UCSD-AML1 (cell line): ENCODE measurements at regions not wholly inside any gene's neighbourhood (a gene's known extent, or its start where the extent isn't known, plus 50 kb on each side); places are given as distances from the start of the nearest gene placed in this dataset.

Experiments
- DNase-seq: peaks from one replicate; lab custom pipeline; 2025; ENCODE audit not compliant: unreplicated experiment; lab: John Stamatoyannopoulos, UW

- no peak for DNase-seq
Measured at GRCh38 chr2:164103271-164103670, 367.5 kb upstream of the FIGN start.

DNA sequence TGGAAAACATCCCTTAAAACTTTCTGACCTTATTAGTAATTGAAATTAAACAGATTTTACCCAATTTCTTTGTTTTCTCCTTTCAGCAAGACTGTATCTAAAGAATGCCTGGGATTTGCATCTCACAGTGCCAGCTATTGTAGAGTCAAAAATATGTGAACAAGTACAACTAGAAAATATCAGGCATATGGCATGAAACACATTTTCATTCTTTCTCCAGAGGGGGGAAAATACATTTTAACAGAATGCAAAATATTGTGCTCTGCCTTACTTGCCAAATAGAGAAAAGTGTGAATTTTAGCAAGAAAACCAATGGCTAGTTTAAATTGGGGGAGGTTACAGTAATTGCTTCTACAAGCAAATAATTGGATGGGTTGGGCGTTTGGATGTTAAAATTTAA, 366.6 kb upstream of the FIGN start:
- DNase-seq = no peak

GRCh38 chr2:164091673-164092072, 355.9 kb upstream of the FIGN start:
- no peak for DNase-seq

DNA sequence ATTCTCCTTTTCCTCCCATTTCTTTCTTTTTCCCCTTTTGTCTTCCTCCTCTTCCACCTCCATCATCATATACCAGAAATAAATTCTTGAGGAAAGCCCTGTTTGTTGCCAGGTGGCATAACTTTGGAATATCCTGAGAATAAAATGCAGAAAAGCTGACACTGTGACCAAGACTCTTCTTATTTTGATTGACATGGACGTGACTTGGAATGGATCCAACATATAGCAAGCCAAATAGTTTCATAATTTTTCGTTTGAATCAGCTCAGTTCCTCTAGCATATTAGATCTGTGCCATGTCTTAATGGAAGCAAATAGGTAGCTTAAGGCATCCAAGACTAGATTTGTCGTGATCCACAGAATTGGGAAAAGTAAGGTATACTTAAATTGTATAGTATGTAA, 354.7 kb upstream of the FIGN start:
- DNase-seq = no peak

DNA sequence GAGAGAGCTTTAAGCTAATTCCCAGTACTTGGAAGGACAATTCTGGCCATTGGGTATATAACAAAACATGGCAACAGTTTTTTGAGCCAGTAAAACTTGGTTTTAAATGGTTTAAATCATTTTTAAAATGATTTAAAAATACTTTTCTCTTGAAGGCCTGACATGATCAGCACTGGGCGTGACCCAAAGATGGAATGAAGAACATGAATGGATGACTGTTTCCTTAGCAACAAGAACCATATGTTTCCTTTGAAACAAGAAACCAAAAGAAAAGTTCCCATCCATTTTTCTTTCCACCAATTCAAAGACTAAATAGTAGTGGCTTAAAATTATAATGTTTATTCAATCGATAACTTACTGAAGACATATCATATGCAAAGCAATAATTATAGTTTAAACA, 348.3 kb upstream of the FIGN start:
- DNase-seq = no peak

- DNase-seq = no peak
Measured at GRCh38 chr2:164080486-164080885, 344.7 kb upstream of the FIGN start.

DNA sequence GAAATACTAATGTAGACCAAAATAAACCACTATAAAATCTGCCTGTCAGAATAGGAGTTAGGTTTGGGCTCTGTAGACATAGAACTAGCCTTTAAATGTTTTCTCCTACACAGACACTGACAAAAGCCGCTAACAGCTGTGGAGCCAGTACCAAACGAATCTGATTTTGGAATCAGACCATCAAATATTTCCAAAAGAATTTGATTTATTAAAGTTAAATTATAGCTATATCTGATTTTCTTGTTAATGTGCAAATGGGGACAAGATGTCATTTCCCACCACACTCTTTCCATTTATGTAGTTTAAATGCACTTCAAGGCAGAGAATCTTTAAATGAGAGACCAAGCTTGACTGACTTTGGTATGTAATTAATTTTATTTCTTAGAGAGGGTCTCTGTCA, 343.4 kb upstream of the FIGN start:
- no peak for DNase-seq

DNA sequence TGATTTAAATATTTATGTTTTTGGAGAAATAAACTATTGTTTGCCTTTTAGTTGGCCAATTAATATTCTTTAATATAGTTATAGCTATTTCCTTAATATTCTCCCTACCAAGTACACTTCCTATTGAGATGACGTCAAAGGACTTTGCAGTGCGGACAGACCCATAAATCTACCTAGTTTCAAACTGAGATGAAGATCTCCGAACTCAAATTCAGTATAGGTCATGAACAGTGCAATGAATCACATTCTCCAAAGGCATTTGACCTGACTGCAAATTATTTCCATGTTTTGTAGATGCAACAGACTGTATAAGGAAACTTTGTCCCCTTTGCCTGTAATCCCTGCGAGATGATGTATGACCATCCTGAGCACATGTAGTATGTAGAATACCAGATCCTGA, 342.6 kb upstream of the FIGN start:
- no peak for DNase-seq

DNA sequence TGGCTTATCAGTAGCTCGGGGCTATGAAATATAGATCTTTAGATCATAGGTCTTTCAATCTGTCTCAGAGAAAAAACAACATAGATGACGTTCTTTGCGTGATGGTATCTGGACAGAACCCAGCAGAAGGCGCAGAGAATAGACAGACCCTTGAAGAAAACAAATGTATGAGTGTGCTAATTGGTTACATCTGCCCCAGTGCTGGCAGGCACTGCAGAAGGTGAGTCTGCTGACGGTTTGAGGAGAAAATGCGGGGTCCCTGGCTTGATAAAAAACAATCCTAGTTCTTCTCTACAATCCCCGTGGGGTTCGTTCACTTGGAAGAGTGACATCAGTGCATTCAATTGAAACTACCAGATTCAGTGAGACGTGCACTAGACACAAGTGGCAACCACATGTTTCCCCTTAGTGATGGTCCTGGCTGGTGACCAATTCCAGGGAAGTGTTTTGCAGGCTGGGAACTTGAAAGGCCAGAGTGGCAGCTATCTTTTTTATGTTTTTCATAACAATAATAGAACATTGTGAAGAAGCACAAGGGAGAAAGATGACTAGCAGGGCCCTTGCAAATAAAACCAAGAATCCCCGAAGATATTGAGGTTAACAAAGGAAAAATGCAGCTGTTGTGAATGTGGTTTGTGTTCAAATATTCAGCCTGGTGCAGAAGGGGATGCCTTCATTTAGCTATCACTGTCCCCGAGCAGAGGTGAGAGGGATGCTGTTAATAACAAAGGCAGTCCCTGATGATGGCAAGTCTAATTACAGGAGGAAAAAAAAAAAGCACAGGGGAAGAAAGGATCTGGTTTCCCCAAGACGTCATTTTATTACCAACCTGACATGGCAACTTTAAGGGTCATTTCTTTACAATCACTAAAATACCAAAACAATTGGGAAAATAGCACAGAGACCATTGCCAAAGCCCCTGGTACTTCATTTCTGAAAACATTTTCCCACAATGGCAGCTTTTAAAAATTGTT, 337.6 kb upstream of the FIGN start:
- no peak for DNase-seq

- no peak for DNase-seq
Measured at GRCh38 chr2:164069540-164069939, 333.7 kb upstream of the FIGN start.

GRCh38 chr2:164068063-164068462, 332.3 kb upstream of the FIGN start:
- DNase-seq = no peak

- DNase-seq = no peak
Measured at GRCh38 chr2:164066095-164066494, 330.3 kb upstream of the FIGN start.

DNA sequence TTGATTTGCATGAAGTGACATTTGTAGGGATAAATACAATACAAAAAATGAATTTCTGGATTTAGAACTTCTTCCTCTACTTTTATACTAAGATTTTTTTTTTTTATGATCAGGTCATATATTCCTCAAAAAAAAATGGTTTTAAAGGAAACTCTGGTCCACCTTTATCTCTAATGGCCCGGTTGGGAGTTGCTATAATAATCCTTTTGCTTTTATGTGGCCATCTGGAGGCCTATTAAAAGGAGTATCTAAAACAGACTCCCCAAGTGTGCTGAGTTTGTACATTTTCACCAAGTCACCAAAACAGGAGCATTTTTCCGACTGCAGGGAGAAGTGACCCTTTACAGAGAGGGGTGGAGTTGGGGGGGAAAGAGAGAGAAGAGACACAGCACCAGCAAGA, 329.2 kb upstream of the FIGN start:
- no peak for DNase-seq

DNA sequence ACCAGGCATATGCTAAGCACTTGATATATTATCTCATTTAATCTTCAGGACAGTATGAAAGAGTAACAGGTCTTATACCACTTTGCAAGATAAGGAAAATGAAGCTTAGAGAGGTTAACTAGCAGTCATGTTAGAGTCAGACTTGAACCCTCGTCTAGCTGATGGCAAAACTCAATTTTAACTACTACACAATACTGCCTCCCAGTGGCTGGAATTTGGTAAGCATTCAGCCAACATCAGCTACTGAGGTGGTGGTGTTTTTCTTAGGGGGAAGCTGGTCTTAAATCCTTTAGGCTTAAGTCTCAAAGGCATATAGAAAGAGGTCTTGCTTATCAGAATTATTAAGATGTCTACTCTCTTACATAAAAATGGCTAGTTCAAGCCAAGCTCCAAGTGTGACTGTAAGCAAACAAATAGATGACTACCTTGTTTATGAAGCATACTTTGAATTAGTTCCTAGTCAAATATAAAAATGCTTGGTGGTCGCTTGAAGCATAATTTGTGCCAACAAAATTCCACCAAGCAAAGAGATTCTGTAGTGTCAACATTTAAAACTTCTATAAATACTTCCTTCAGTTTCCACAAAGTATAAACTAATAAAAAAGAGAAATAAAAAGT, 325.4 kb upstream of the FIGN start:
- DNase-seq = peak; percentile 4

DNA sequence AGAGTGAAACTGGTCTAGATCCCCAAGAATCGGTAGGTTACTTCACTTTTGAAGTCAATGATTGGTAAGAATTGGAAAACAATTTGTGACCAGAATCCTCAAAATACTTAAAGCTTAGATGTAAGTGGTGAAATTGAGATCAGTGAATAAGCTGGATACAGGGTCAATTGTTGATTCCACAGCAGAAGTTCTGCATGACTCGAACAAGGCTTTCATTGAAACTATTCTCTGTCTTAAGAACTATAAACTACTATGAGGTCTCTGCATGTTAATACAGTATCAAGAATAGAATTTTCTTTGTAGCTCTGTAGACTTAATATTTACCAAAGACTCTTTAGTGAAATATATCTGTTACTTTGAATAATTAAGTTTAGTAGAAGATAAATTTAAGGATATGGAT, 324.2 kb upstream of the FIGN start:
- no peak for DNase-seq

GRCh38 chr2:164055623-164056022, 319.8 kb upstream of the FIGN start:
- DNase-seq = no peak

GRCh38 chr2:164054651-164055050, 318.8 kb upstream of the FIGN start:
- no peak for DNase-seq

DNA sequence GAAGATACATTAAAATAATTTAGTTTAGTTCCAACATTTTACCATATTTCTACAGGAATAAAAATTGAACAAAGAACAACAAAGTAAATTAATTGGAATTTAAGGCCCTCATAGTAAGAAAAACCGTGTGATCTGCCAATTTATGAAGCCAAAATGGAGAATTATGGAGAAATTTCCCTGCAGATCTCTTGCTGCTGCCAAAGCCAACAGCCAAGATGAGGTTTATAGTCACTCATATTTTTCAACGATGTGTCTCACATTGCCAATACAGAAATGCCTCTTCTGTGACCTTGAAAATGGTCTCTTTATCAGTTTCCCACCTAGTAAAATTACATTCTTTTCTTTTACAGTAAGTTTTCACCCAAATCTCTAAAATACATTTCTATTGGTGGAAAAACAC, 317.2 kb upstream of the FIGN start:
- DNase-seq = no peak

GRCh38 chr2:164052006-164052405, 316.2 kb upstream of the FIGN start:
- no peak for DNase-seq

DNA sequence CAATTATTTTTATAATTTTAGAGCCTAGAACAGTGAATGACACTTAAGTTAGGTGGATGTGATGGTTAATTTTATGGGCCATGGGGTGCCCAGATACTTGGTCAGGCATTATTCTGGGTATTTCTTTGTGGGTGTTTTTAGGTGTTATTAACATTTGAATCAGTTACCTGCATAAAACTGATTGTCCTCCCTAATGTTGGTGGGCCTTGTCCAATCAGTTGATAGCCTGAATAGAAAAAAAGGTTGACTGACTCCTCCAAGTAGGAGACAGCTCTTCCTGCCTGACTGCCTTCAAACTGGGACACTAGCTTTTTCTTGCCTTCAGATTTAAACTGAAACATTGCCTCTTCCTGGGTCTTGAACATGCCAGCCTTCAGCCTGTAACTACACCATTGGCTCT, 312.9 kb upstream of the FIGN start:
- DNase-seq = no peak

GRCh38 chr2:164046040-164046439, 310.2 kb upstream of the FIGN start:
- no peak for DNase-seq

- DNase-seq = no peak
Measured at GRCh38 chr2:164044622-164045021, 308.8 kb upstream of the FIGN start.

- DNase-seq = no peak
Measured at GRCh38 chr2:164039270-164039669, 303.5 kb upstream of the FIGN start.
